Esophagus muscularis mucosa (tissue), 3 donors: ENCODE measurements at regions not wholly inside any gene's neighbourhood (a gene's known extent, or its start where the extent isn't known, plus 50 kb on each side); places are given as distances from the start of the nearest gene placed in this dataset.

Experiments used
- POLR2AphosphoS5 ChIP-seq, 2 donors: sonication (generic); formaldehyde crosslinking; IDR thresholded peaks; one replicate each; pipeline ENCODE4 v1.6.1; 2017; ENCODE audit warnings: antibody characterized with exemption in 2 of 2
- TF ChIP-seq, protein P1 (sequence below), 3 experiments: fragments of 200-600 bp in 2 of 3; fragments of 450-650 bp in 1 of 3; sonication (generic) in 2 of 3; IDR thresholded peaks; one replicate each; pipeline ENCODE4 v1.5.1; 2017 to 2019; ENCODE audit warnings: antibody characterized with exemption in 3 of 3, mild to moderate bottlenecking in 2 of 3, moderate library complexity in 1 of 3

DNA sequence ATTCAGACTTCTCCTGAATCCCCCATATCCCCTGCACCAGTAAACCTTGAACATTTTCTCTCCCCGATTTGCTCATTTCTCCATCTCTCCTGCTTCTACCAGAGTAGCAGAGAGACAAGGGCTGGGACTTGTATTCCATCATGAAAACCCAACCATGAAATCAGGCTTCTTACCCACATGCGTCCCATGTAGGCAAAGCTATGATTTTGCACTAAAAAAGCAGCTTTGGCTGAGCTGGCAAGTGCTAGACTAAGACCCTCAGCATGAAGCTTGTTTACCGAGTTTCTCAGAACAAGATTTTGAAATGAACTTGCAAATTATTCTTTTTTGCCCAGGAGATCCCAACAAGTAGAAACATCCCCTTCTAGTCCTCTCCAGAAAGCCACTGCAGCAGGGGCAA, 80.3 kb upstream of the RFLNA start:
- no peak for TF ChIP-seq POLR2AphosphoS5 (IDR thresholded peaks at IDR 0.05)
- TF ChIP-seq, protein P1, sequence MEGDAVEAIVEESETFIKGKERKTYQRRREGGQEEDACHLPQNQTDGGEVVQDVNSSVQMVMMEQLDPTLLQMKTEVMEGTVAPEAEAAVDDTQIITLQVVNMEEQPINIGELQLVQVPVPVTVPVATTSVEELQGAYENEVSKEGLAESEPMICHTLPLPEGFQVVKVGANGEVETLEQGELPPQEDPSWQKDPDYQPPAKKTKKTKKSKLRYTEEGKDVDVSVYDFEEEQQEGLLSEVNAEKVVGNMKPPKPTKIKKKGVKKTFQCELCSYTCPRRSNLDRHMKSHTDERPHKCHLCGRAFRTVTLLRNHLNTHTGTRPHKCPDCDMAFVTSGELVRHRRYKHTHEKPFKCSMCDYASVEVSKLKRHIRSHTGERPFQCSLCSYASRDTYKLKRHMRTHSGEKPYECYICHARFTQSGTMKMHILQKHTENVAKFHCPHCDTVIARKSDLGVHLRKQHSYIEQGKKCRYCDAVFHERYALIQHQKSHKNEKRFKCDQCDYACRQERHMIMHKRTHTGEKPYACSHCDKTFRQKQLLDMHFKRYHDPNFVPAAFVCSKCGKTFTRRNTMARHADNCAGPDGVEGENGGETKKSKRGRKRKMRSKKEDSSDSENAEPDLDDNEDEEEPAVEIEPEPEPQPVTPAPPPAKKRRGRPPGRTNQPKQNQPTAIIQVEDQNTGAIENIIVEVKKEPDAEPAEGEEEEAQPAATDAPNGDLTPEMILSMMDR (IDR thresholded peaks at IDR 0.05): no peak
